Mesenchymal stem cell (in vitro differentiated cells and primary cell): ENCODE measurements at regions not wholly inside any gene's neighbourhood (a gene's known extent, or its start where the extent isn't known, plus 50 kb on each side); places are given as distances from the start of the nearest gene placed in this dataset.
"Not testable (repeated sequence)": the region's sequence is repeated elsewhere in the genome, so short reads cannot be mapped to it uniquely, and the experiment has no call there.

Experiments
- DNase-seq: peaks from one replicate; pipeline ENCODE4 v3.0.0-alpha.2; 2013
- H2AFZ ChIP-seq: one replicate; pipeline ENCODE4 v1.6.1; 2013; ENCODE audit warnings: low read depth, mild to moderate bottlenecking, control low read depth, inconsistent platforms, low read length, moderate library complexity
- H2AK5ac ChIP-seq: 2 replicates; pipeline ENCODE4 v1.6.1; 2013; ENCODE audit warnings: low read length, moderate library complexity, mild to moderate bottlenecking, inconsistent platforms; ENCODE audit not compliant: severe bottlenecking
- H2BK120ac ChIP-seq: one replicate; pipeline ENCODE4 v1.6.1; 2013; ENCODE audit warnings: low read depth, mild to moderate bottlenecking, inconsistent platforms, low read length, moderate library complexity
- H2BK12ac ChIP-seq, 2 experiments: one replicate each; pipeline ENCODE4 v1.6.1; 2013; ENCODE audit warnings: inconsistent platforms in 2 of 2, low read length in 2 of 2, mild to moderate bottlenecking in 2 of 2, moderate library complexity in 2 of 2, control low read depth in 1 of 2
- H2BK15ac ChIP-seq: one replicate; pipeline ENCODE4 v1.6.1; 2013; ENCODE audit warnings: mild to moderate bottlenecking, low read depth, inconsistent platforms; ENCODE audit not compliant: poor library complexity, severe bottlenecking
- H2BK5ac ChIP-seq: 2 replicates; pipeline ENCODE4 v1.6.1; 2013; ENCODE audit warnings: low read depth, mild to moderate bottlenecking, low read length, control low read depth, inconsistent platforms; ENCODE audit not compliant: poor library complexity, severe bottlenecking
- H3K14ac ChIP-seq, 2 experiments: one replicate each; pipeline ENCODE4 v1.6.1; 2013; ENCODE audit warnings: inconsistent platforms in 2 of 2, low read length in 2 of 2, control low read depth in 1 of 2, mild to moderate bottlenecking in 1 of 2, moderate library complexity in 1 of 2
- H3K18ac ChIP-seq, 2 experiments: one replicate each; pipeline ENCODE4 v1.6.1; 2013; ENCODE audit warnings: inconsistent platforms in 2 of 2, low read length in 2 of 2, control low read depth in 1 of 2, low read depth in 1 of 2, mild to moderate bottlenecking in 1 of 2
- H3K23ac ChIP-seq, 2 experiments: one replicate each; pipeline ENCODE4 v1.6.1; 2013; ENCODE audit warnings: inconsistent platforms in 2 of 2, low read length in 2 of 2, mild to moderate bottlenecking in 2 of 2, moderate library complexity in 2 of 2, control low read depth in 1 of 2
- H3K27ac ChIP-seq: 2 replicates; pipeline ENCODE4 v1.5.1; 2013; ENCODE audit warnings: mild to moderate bottlenecking, moderate library complexity, low read length, control low read depth, inconsistent platforms; ENCODE audit not compliant: poor library complexity, severe bottlenecking
- H3K27me3 ChIP-seq, 2 experiments: 2 replicates each; pipeline versions ENCODE4 v1.6.1 to v1.7.0; 2013; ENCODE audit warnings: low read length in 2 of 2, mild to moderate bottlenecking in 2 of 2, moderate library complexity in 2 of 2, control low read depth in 1 of 2, inconsistent platforms in 1 of 2; ENCODE audit not compliant: control insufficient read depth in 1 of 2, insufficient read depth in 1 of 2
- H3K36me3 ChIP-seq, 2 experiments: 2 replicates each; pipeline versions ENCODE4 v1.6.1 to v1.7.0; 2013; ENCODE audit warnings: low read length in 2 of 2, control low read depth in 1 of 2, inconsistent platforms in 1 of 2, low read depth in 1 of 2, mild to moderate bottlenecking in 1 of 2; ENCODE audit not compliant: insufficient read depth in 2 of 2, control insufficient read depth in 1 of 2
- H3K4ac ChIP-seq, 2 experiments: one replicate each; pipeline ENCODE4 v1.6.1; 2013; ENCODE audit warnings: inconsistent platforms in 2 of 2, low read length in 2 of 2, mild to moderate bottlenecking in 2 of 2, moderate library complexity in 2 of 2, control low read depth in 1 of 2, low read depth in 1 of 2
- H3K4me1 ChIP-seq: 2 replicates; pipeline ENCODE4 v1.6.1; 2013; ENCODE audit warnings: low read depth, low read length, control low read depth; ENCODE audit not compliant: control insufficient read depth, insufficient read depth
- H3K4me2 ChIP-seq: 2 replicates; pipeline ENCODE4 v1.6.1; 2013; ENCODE audit warnings: low read length, mild to moderate bottlenecking, inconsistent platforms; ENCODE audit not compliant: poor library complexity, severe bottlenecking
- H3K4me3 ChIP-seq, 2 experiments: 2 replicates each; pipeline versions ENCODE4 v1.5.1 to v1.7.0; 2013; ENCODE audit warnings: low read length in 2 of 2, mild to moderate bottlenecking in 2 of 2, control low read depth in 1 of 2, low read depth in 1 of 2; ENCODE audit not compliant: insufficient read depth in 1 of 2
- H3K79me1 ChIP-seq: replicated peaks from 2 replicates; pipeline ENCODE4 v1.6.1; 2013; ENCODE audit warnings: mild to moderate bottlenecking, control low read depth, low read length, inconsistent platforms; ENCODE audit not compliant: poor library complexity, severe bottlenecking
- H3K9ac ChIP-seq: 2 replicates; pipeline ENCODE4 v1.7.0; 2013; ENCODE audit warnings: mild to moderate bottlenecking, low read length, moderate library complexity
- H3K9me3 ChIP-seq: 2 replicates; pipeline ENCODE4 v1.7.0; 2013; ENCODE audit warnings: mild to moderate bottlenecking, low read length; ENCODE audit not compliant: control insufficient read depth
- H4K8ac ChIP-seq: one replicate; pipeline ENCODE4 v1.6.1; 2013; ENCODE audit warnings: inconsistent platforms, mild to moderate bottlenecking, low read length, moderate library complexity
- H4K91ac ChIP-seq: one replicate; pipeline ENCODE4 v1.6.1; 2013; ENCODE audit warnings: mild to moderate bottlenecking, low read length, inconsistent platforms
- WGBS: methylation state at CpG from one replicate; pipeline ENCODE4 v1.1.7; 2013; ENCODE audit warnings: mixed read lengths; 5-methylcytosine and 5-hydroxymethylcytosine counted together

DNA sequence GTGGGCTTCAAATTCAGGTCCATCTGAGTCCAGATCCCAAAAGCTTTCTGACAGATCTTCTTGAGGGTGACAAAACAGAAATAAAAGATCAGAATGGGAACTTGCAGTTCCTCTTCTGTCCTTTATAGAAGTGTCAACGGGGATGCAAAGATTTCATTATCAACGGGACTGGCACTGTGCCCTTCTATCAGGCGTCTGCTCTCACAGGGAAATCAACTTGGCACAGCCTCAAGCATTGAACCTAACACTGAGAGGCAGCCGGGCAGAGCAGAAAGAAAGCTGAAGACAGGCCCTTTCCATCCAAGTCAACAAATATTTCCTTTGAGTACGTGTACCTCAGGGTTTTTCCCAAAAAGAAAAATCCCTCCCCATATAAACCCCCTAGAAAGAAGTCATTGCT lies 136.4 kb upstream of the RRN3 start:
- DNase-seq, H4K91ac ChIP-seq, H3K36me3 ChIP-seq, H2BK120ac ChIP-seq, H3K14ac ChIP-seq, H3K27ac ChIP-seq, H2AFZ ChIP-seq, H3K18ac ChIP-seq, H3K4me1 ChIP-seq, H3K4me2 ChIP-seq, H3K4me3 ChIP-seq, H2AK5ac ChIP-seq, H3K27me3 ChIP-seq, H3K4ac ChIP-seq, H2BK12ac ChIP-seq, H3K9me3 ChIP-seq, H2BK5ac ChIP-seq, H4K8ac ChIP-seq, H2BK15ac ChIP-seq, H3K9ac ChIP-seq, H3K79me1 ChIP-seq, H3K23ac ChIP-seq: not testable (repeated sequence)
- no CpG with 5 or more reads among the region's 5 CpGs for WGBS

- no CpG with 5 or more reads among the region's 2 CpGs for WGBS
- not testable (repeated sequence) for H3K4me3 ChIP-seq, H3K27me3 ChIP-seq, H2BK120ac ChIP-seq, H3K14ac ChIP-seq, H3K9ac ChIP-seq, H3K4me1 ChIP-seq, H3K18ac ChIP-seq, H3K36me3 ChIP-seq, H3K4me2 ChIP-seq, DNase-seq, H2AFZ ChIP-seq, H2BK12ac ChIP-seq, H3K4ac ChIP-seq, H2BK5ac ChIP-seq, H3K23ac ChIP-seq, H3K27ac ChIP-seq, H4K8ac ChIP-seq, H2AK5ac ChIP-seq, H2BK15ac ChIP-seq, H3K9me3 ChIP-seq, H3K79me1 ChIP-seq, H4K91ac ChIP-seq
These were observed 135.6 kb upstream of the RRN3 start for GRCh38 chr16:15229661-15230060.

DNA sequence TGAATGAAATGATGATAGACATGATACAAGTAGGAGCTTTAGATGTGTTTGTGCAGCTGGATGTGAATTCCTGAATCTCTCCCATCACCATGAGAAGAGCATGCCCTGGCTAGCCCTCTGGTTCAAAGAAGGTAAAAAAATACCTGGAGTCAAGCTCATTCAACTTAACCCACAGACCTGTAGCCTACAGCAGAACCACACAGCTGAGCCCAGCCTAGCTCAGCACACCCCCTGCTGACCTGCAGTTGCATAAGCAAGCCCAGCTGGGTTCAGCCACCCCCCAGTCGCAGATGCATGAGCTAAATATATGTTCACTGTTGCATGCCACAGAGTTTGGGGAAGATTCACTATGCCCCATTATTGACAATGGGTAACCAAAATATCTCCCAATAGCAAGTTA lies 130.6 kb upstream of the RRN3 start:
- not testable (repeated sequence) for H3K79me1 ChIP-seq, H3K14ac ChIP-seq, H3K27me3 ChIP-seq, H4K8ac ChIP-seq, H3K4me2 ChIP-seq, H3K23ac ChIP-seq, H3K36me3 ChIP-seq, H2BK5ac ChIP-seq, H2AFZ ChIP-seq, H3K18ac ChIP-seq, H3K4me1 ChIP-seq, H3K9ac ChIP-seq, H3K9me3 ChIP-seq, H4K91ac ChIP-seq, H2BK15ac ChIP-seq, H3K27ac ChIP-seq, H2BK12ac ChIP-seq, DNase-seq, H3K4me3 ChIP-seq, H2BK120ac ChIP-seq, H3K4ac ChIP-seq, H2AK5ac ChIP-seq
- WGBS: no CpG with 5 or more reads among the region's 1 CpG

GRCh38 chr16:15223398-15223797 lies 129.3 kb upstream of the RRN3 start:
- H3K4me1 ChIP-seq: not testable (repeated sequence)
- no CpG with 5 or more reads among the region's 4 CpGs for WGBS

More at GRCh38 chr16:15223398-15223797, 129.3 kb upstream of the RRN3 start:
- not testable (repeated sequence) for H4K91ac ChIP-seq, H3K9ac ChIP-seq, H3K18ac ChIP-seq, H2BK120ac ChIP-seq, H3K27ac ChIP-seq, H2BK15ac ChIP-seq, H3K14ac ChIP-seq, H2BK5ac ChIP-seq, H3K4me3 ChIP-seq, H2BK12ac ChIP-seq, H4K8ac ChIP-seq, H3K79me1 ChIP-seq, H3K36me3 ChIP-seq, H3K27me3 ChIP-seq, H3K4ac ChIP-seq, H3K9me3 ChIP-seq, H2AFZ ChIP-seq, H2AK5ac ChIP-seq, H3K4me2 ChIP-seq, H3K23ac ChIP-seq, DNase-seq
